Activated naive CD8-positive, alpha-beta T cell treated with anti-CD3 and anti-CD28 coated beads, Interleukin-2, amount 50 U/mL, for 24 hours (primary cell): ENCODE measurements at regions not wholly inside any gene's neighbourhood (a gene's known extent, or its start where the extent isn't known, plus 50 kb on each side); places are given as distances from the start of the nearest gene placed in this dataset.
"Not testable (repeated sequence)": the region's sequence is repeated elsewhere in the genome, so short reads cannot be mapped to it uniquely, and the experiment has no call there.

Experiments used
- ATAC-seq: fragments of 150-1000 bp; cut with Tn5 transposase; one replicate; pipeline ENCODE4 v1.10.0; 2021
- DNase-seq: peaks from one replicate; pipeline ENCODE4 v3.0.0; 2021
- H3K27ac Mint-ChIP-seq: one replicate; pipeline ENCODE4 v1.8.0; 2021; ENCODE audit warnings: mild to moderate bottlenecking, mixed read lengths
- H3K27me3 Mint-ChIP-seq: one replicate; pipeline ENCODE4 v1.8.0; 2021; ENCODE audit warnings: mixed read lengths
- H3K36me3 Mint-ChIP-seq: one replicate; pipeline ENCODE4 v1.8.0; 2021; ENCODE audit warnings: low read depth, mixed read lengths
- H3K4me1 Mint-ChIP-seq: one replicate; pipeline ENCODE4 v1.8.0; 2021; ENCODE audit warnings: mixed read lengths
- H3K4me3 Mint-ChIP-seq: one replicate; pipeline ENCODE4 v1.8.0; 2021; ENCODE audit warnings: mild to moderate bottlenecking, moderate library complexity, mixed read lengths
- H3K9me3 Mint-ChIP-seq: one replicate; pipeline ENCODE4 v1.8.0; 2021; ENCODE audit warnings: mixed read lengths

- no peaks in the 10 kb centered on the region for H3K36me3 Mint-ChIP-seq
- no peak overlapping the region for H3K27ac Mint-ChIP-seq
- H3K9me3 Mint-ChIP-seq, result no peaks in the 10 kb centered on the region
- ATAC-seq (no peak), DNase-seq (no peak)
- no peak overlapping the region for H3K4me3 Mint-ChIP-seq
- H3K4me1 Mint-ChIP-seq, result no peaks in the 10 kb centered on the region
- peaks cover 2% of the 10 kb centered on the region for H3K27me3 Mint-ChIP-seq
These were observed 71.6 kb downstream of the TFAP2A start for GRCh38 chr6:10343320-10343719.

GRCh38 chr6:10341605-10342004 lies 73.3 kb downstream of the TFAP2A start:
- peaks cover 2% of the 10 kb centered on the region for H3K27me3 Mint-ChIP-seq
- ATAC-seq (no peak), DNase-seq (no peak)
- H3K4me3 Mint-ChIP-seq, result no peak overlapping the region
- H3K9me3 Mint-ChIP-seq, result no peaks in the 10 kb centered on the region
- no peak overlapping the region for H3K27ac Mint-ChIP-seq
- no peaks in the 10 kb centered on the region for H3K36me3 Mint-ChIP-seq
- H3K4me1 Mint-ChIP-seq, result no peaks in the 10 kb centered on the region

DNA sequence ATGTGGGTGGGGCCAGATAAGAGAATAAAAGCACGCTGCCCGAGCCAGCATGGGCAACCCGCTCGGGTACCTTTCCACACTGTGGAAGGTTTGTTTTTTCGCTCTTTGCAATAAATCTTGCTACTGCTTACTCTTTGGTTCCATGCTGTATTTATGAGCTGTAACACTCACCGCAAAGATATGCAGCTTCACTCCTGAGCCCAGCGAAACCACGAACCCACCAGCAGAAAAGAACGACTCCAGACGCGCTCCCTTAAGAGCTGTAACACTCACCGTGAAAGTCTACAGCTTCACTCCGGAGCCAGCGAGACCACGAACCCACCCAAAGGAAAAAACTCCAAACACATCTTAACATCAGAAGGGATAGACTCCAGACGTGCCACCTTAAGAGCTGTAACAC lies 76.7 kb downstream of the TFAP2A start:
- DNase-seq (no peak), ATAC-seq (no peak)
- Mint-ChIP-seq H3K27ac (no peak overlapping the region), H3K27me3 (peaks cover 1% of the 10 kb centered on the region), H3K9me3 (no peaks in the 10 kb centered on the region), H3K4me1 (no peaks in the 10 kb centered on the region), H3K4me3 (no peak overlapping the region), H3K36me3 (no peaks in the 10 kb centered on the region)

- H3K27ac Mint-ChIP-seq, result not testable (repeated sequence)
These were observed 77.5 kb downstream of the TFAP2A start for GRCh38 chr6:10337376-10337775.

DNA sequence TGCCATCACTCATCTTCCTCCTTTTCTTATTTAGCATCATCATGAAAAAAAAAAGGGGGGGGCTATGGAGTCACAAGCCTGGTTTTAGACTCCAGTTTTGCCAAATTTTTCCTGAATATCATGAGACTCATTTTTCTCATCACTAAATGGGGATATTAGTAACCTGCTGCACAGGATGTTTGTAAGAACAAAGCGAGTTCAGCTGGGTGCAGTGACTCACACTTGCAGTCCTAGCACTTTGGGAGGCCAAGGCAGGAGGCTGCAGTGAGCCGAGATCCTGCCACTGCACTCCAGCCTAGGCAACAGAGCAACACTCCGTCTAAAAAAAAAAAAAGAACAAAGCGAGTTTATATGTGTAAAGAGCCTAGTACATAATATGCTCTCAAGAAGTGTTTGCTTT lies 82.8 kb downstream of the TFAP2A start:
- H3K9me3 Mint-ChIP-seq, result no peaks in the 10 kb centered on the region
- no peak overlapping the region for H3K4me3 Mint-ChIP-seq
- ATAC-seq, result no peak
- H3K4me1 Mint-ChIP-seq, result no peaks in the 10 kb centered on the region
- no peaks in the 10 kb centered on the region for H3K36me3 Mint-ChIP-seq
- H3K27me3 Mint-ChIP-seq, result no peaks in the 10 kb centered on the region
- no peak for DNase-seq
- no peak overlapping the region for H3K27ac Mint-ChIP-seq

More at GRCh38 chr6:10337376-10337775, 77.5 kb downstream of the TFAP2A start:
- not testable (repeated sequence) for H3K36me3 Mint-ChIP-seq, H3K4me1 Mint-ChIP-seq, H3K9me3 Mint-ChIP-seq, H3K4me3 Mint-ChIP-seq, ATAC-seq, DNase-seq, H3K27me3 Mint-ChIP-seq

DNA sequence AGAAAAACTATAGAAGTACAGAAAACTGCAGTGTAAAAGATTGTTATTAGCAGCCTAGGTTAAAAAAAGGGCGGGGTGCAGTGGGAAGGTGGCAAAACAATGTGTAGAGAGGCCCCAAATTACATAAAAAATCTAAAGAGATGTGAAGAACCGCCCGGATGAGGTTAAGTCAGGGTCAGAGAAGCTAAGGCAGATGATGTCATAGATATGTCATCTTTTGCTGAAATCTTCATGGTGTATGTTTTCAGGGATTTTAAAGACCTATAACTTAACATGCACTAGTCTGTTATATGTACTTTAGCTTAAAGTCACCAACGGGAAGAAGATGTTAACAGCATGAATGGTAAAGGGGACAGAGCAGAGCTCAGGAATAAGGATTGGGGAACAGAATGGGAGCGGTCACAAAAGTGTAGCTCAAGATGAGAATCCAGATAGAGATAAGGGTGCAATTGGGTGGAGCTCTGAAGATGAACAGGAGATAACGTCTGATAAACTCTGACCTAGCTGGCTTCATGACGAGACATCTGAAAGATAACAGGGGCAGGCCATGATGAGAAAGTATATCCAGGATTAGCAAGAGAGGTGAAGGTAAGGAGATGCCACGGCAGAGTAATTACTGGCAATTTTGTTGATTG lies 83.4 kb downstream of the TFAP2A start:
- Mint-ChIP-seq H3K36me3 (no peaks in the 10 kb centered on the region), H3K4me3 (no peak overlapping the region), H3K27ac (no peak overlapping the region), H3K4me1 (no peaks in the 10 kb centered on the region), H3K27me3 (no peaks in the 10 kb centered on the region), H3K9me3 (no peaks in the 10 kb centered on the region)
- no peak for ATAC-seq
- no peak for DNase-seq

- Mint-ChIP-seq H3K4me1 (no peaks in the 10 kb centered on the region), H3K27me3 (no peaks in the 10 kb centered on the region), H3K27ac (no peak overlapping the region), H3K4me3 (no peak overlapping the region), H3K36me3 (no peaks in the 10 kb centered on the region), H3K9me3 (no peaks in the 10 kb centered on the region)
- DNase-seq (no peak), ATAC-seq (no peak)
These were observed 84.4 kb downstream of the TFAP2A start for GRCh38 chr6:10330515-10330914.

DNA sequence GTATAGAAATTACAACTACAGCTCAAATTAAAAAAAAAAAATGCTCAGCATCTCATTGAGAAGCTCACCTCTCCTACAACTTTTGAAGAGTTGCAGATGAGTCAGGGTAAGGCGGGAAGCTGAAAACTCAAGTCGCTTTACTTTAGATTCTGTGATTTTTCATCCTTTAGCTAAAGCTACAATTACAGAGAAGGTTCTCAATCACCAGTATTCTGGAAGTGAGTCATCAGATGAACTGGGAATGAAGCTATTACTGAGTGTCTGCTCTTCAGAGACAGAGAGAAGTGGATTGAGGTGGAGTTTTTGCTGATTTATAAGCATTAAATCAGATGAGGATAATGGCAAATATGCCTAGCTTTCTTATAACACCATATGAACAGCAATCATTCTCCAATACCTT lies 91.9 kb downstream of the TFAP2A start:
- no peaks in the 10 kb centered on the region for H3K36me3 Mint-ChIP-seq
- no peaks in the 10 kb centered on the region for H3K4me1 Mint-ChIP-seq
- no peak overlapping the region for H3K27ac Mint-ChIP-seq
- ATAC-seq, result no peak
- no peaks in the 10 kb centered on the region for H3K27me3 Mint-ChIP-seq
- H3K9me3 Mint-ChIP-seq, result peaks cover 5% of the 10 kb centered on the region
- H3K4me3 Mint-ChIP-seq, result no peak overlapping the region
- DNase-seq, result no peak

- ATAC-seq (no peak), DNase-seq (no peak)
- Mint-ChIP-seq H3K4me1 (no peaks in the 10 kb centered on the region), H3K9me3 (peaks cover 5% of the 10 kb centered on the region), H3K27ac (no peak overlapping the region), H3K27me3 (peaks cover 2% of the 10 kb centered on the region), H3K36me3 (no peaks in the 10 kb centered on the region), H3K4me3 (no peak overlapping the region)
These were observed 94.6 kb downstream of the TFAP2A start for GRCh38 chr6:10320291-10320690.

DNA sequence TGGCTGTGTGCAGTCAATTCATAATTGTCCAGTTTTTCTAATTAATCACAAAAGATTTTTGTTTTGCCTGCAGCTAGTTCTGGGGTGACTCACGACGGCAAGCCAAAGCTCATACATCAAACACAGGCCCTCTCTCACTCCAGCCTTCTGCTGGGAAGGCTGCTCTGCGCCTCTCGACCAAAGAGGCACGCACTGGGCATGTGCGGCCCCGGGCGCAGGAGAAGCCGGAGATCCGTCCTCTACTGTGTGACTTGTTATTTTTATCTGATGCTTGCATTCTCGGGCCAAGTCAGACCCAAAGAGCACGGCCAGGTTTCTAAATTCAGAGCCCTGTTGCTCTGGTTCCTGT lies 98.5 kb downstream of the TFAP2A start:
- no peaks in the 10 kb centered on the region for H3K4me1 Mint-ChIP-seq
- DNase-seq (no peak), ATAC-seq (no peak)
- H3K4me3 Mint-ChIP-seq, result no peak overlapping the region
- peaks cover 5% of the 10 kb centered on the region for H3K9me3 Mint-ChIP-seq
- peaks cover 2% of the 10 kb centered on the region for H3K27me3 Mint-ChIP-seq
- no peak overlapping the region for H3K27ac Mint-ChIP-seq
- no peaks in the 10 kb centered on the region for H3K36me3 Mint-ChIP-seq

DNA sequence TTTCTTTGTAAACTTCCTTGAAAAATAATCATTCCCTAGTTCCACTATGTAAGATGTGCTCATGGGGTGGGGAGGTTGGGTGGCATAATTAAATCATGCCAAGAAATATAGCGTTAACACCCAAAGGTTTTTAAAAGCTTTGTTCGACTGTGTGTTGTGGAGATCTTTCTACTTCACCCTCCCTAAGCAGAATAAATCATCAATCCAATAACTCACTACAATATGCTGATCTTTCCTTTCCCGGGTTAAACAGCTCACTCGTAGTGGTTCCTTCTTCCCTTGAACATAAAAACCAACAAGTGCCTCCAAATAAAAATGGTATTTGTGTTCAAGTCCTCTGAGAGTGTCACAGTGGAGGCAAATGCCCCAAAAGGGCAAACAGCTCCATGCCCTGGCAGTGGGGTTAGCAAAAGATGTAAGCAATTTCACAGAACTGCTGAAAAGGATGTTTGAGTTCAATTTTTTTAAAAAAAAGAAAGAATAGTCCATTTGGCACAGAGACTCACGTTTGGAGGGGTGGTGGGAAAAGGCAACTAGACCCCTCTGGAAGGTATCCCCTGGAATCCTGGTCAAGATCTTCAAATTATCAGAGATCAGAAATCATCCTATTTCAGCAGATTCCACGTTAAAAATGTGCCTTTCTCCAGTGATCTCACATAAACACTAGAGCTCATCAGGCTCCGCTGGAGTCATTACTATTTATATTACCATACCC lies 99.1 kb downstream of the TFAP2A start:
- DNase-seq (no peak), ATAC-seq (no peak)
- H3K4me3 Mint-ChIP-seq, result no peak overlapping the region
- H3K27ac Mint-ChIP-seq, result no peak overlapping the region
- no peaks in the 10 kb centered on the region for H3K36me3 Mint-ChIP-seq
- peaks cover 2% of the 10 kb centered on the region for H3K27me3 Mint-ChIP-seq
- no peaks in the 10 kb centered on the region for H3K4me1 Mint-ChIP-seq
- H3K9me3 Mint-ChIP-seq, result peaks cover 5% of the 10 kb centered on the region

- no peak for ATAC-seq
- Mint-ChIP-seq H3K9me3 (peaks cover 5% of the 10 kb centered on the region), H3K27ac (no peak overlapping the region)
These were observed 99.8 kb downstream of the TFAP2A start for GRCh38 chr6:10315034-10315433.

DNA sequence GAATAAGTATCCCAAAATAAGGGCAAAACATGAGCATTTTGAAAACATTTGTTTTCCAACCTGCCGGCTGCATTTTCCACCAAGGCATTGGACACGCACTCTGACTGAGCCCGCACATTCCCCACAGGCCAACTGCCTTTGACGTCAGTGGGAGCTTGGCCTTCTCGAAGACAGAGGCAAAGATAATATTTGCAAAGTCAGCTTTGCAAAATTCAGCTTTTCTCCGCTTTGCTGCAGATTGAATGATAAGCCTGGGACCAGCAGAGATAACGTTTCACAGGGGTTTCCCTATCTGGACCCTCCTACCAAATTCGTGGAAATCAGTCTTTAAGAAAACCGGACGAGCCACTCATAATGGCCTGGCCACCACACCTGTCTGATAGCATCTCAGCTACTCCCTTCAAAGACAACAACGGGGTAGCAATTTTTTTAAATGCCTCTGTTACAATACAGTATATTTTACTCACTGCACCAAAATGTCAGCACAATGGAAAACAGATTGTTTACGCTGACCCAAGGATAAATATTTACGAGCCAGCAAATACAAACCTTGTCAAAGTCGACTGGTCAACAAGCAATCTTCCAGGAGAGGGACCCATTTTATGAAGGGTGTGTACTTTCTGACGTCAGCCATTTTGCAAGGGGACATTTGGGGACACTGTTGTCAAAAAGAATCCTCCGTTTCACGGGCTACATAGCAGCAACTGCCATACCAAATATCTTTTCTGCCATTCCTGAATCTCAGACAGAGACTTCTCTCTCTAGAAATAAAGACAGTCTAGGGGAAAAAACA lies 100.5 kb downstream of the TFAP2A start:
- DNase-seq (no peak), ATAC-seq (no peak)
- Mint-ChIP-seq H3K36me3 (no peaks in the 10 kb centered on the region), H3K27ac (no peak overlapping the region), H3K4me1 (no peaks in the 10 kb centered on the region), H3K9me3 (peaks cover 5% of the 10 kb centered on the region), H3K4me3 (no peak overlapping the region), H3K27me3 (peaks cover 2% of the 10 kb centered on the region)

More at GRCh38 chr6:10315034-10315433, 99.8 kb downstream of the TFAP2A start:
- Mint-ChIP-seq H3K36me3 (no peaks in the 10 kb centered on the region), H3K4me3 (no peak overlapping the region), H3K27me3 (peaks cover 2% of the 10 kb centered on the region), H3K4me1 (no peaks in the 10 kb centered on the region)
- DNase-seq, result no peak

- Mint-ChIP-seq H3K36me3 (no peaks in the 10 kb centered on the region), H3K27ac (no peak overlapping the region), H3K27me3 (peaks cover 2% of the 10 kb centered on the region), H3K4me1 (no peaks in the 10 kb centered on the region), H3K4me3 (no peak overlapping the region), H3K9me3 (peaks cover under 1% of the 10 kb centered on the region)
- ATAC-seq (no peak), DNase-seq (no peak)
These were observed 101.1 kb downstream of the TFAP2A start for GRCh38 chr6:10313799-10314162.

GRCh38 chr6:10312445-10312844 lies 102.4 kb downstream of the TFAP2A start:
- Mint-ChIP-seq H3K36me3 (no peaks in the 10 kb centered on the region), H3K4me3 (no peak overlapping the region), H3K4me1 (no peaks in the 10 kb centered on the region), H3K27ac (no peak overlapping the region), H3K27me3 (no peaks in the 10 kb centered on the region), H3K9me3 (no peaks in the 10 kb centered on the region)
- ATAC-seq (no peak), DNase-seq (no peak)
